Colonic mucosa (tissue), 4 donors: ENCODE measurements at regions not wholly inside any gene's neighbourhood (a gene's known extent, or its start where the extent isn't known, plus 50 kb on each side); places are given as distances from the start of the nearest gene placed in this dataset.

Source experiments
- DNase-seq: peaks from one replicate; pipeline ENCODE4 v3.0.0-alpha.2; 2020
- H3K27ac ChIP-seq: fragments of 200-600 bp; one replicate; pipeline ENCODE4 v1.8.0; 2021
- H3K27me3 ChIP-seq: fragments of 200-600 bp; one replicate; pipeline ENCODE4 v1.8.0; 2021
- H3K36me3 ChIP-seq: fragments of 200-600 bp; one replicate; pipeline ENCODE4 v1.8.0; 2021
- H3K4me1 ChIP-seq: fragments of 200-600 bp; one replicate; pipeline ENCODE4 v1.8.0; 2021; ENCODE audit warnings: mild to moderate bottlenecking
- H3K4me3 ChIP-seq: fragments of 200-600 bp; one replicate; pipeline ENCODE4 v1.8.0; 2021
- H3K9ac ChIP-seq, 2 donors: one replicate each; pipeline ENCODE4 v1.7.0; 2013; ENCODE audit warnings: control low read depth in 2 of 2, low read depth in 2 of 2, low read length in 2 of 2
- H3K9me3 ChIP-seq: fragments of 200-600 bp; one replicate; pipeline ENCODE4 v1.8.0; 2021
- CTCF ChIP-seq: fragments of 200-600 bp; IDR thresholded peaks from one replicate; pipeline ENCODE4 v1.8.0; 2022; ENCODE audit warnings: antibody characterized with exemption, mild to moderate bottlenecking
- intact Hi-C: fragments of 100-400 bp; cut with DNase I; formaldehyde crosslinking; loops from one replicate; pipeline ENCODE4 v1.14.1; 2022
- donor health status: healthy.
- donor health status: DM: no; HTN: no; CAD: no.
- donor health status: DM: no; HTN: no; CAD: no.

- no peak for TF ChIP-seq CTCF
- no peaks in the 10 kb centered on the region for H3K9me3 ChIP-seq
- no peaks in the 10 kb centered on the region for H3K36me3 ChIP-seq
- H3K27me3 ChIP-seq = no peaks in the 10 kb centered on the region
- intact Hi-C loops = no loop called here
- no peaks in the 10 kb centered on the region for H3K4me1 ChIP-seq
- H3K4me3 ChIP-seq = no peak overlapping the region
- no peak overlapping the region for H3K9ac ChIP-seq
- no peak overlapping the region for H3K27ac ChIP-seq
- no peak for DNase-seq
These were observed 470.0 kb downstream of the MATN1 start for GRCh38 chr1:30253361-30253760.

GRCh38 chr1:30250984-30251850, 472.2 kb downstream of the MATN1 start:
- intact Hi-C loops = no loop called here
- Histone ChIP-seq H3K9me3 (no peaks in the 10 kb centered on the region), H3K27me3 (no peaks in the 10 kb centered on the region), H3K4me3 (no peak overlapping the region), H3K9ac (no peak overlapping the region), H3K27ac (no peak overlapping the region), H3K4me1 (no peaks in the 10 kb centered on the region), H3K36me3 (no peaks in the 10 kb centered on the region)
- DNase-seq = no peak
- no peak for TF ChIP-seq CTCF

GRCh38 chr1:30250338-30250983, 472.9 kb downstream of the MATN1 start:
- DNase-seq = no peak
- H3K4me1 ChIP-seq = no peaks in the 10 kb centered on the region
- no peak overlapping the region for H3K9ac ChIP-seq
- H3K27ac ChIP-seq = no peak overlapping the region
- TF ChIP-seq CTCF = no peak
- no peaks in the 10 kb centered on the region for H3K36me3 ChIP-seq
- H3K9me3 ChIP-seq = no peaks in the 10 kb centered on the region
- intact Hi-C loops = no loop called here
- H3K27me3 ChIP-seq = no peaks in the 10 kb centered on the region
- H3K4me3 ChIP-seq = no peak overlapping the region

- H3K27me3 ChIP-seq = no peaks in the 10 kb centered on the region
- intact Hi-C loops = no loop called here
- no peak for DNase-seq
- H3K36me3 ChIP-seq = no peaks in the 10 kb centered on the region
- H3K9me3 ChIP-seq = no peaks in the 10 kb centered on the region
- H3K4me1 ChIP-seq = no peaks in the 10 kb centered on the region
- TF ChIP-seq CTCF = no peak
- H3K4me3 ChIP-seq = no peak overlapping the region
- H3K27ac ChIP-seq = no peak overlapping the region
- no peak overlapping the region for H3K9ac ChIP-seq
These were observed 473.7 kb downstream of the MATN1 start for GRCh38 chr1:30249446-30250337.

- Histone ChIP-seq H3K4me1 (no peaks in the 10 kb centered on the region), H3K27ac (no peak overlapping the region), H3K36me3 (no peaks in the 10 kb centered on the region), H3K4me3 (no peak overlapping the region), H3K9ac (no peak overlapping the region), H3K27me3 (no peaks in the 10 kb centered on the region), H3K9me3 (no peaks in the 10 kb centered on the region)
- no peak for DNase-seq
- TF ChIP-seq CTCF = no peak
- intact Hi-C loops = no loop called here
These were observed 474.6 kb downstream of the MATN1 start for GRCh38 chr1:30248774-30249173.
